D721Med (cell line): ENCODE measurements at regions not wholly inside any gene's neighbourhood (a gene's known extent, or its start where the extent isn't known, plus 50 kb on each side); places are given as distances from the start of the nearest gene placed in this dataset.
"Not testable (repeated sequence)": the region's sequence is repeated elsewhere in the genome, so short reads cannot be mapped to it uniquely, and the experiment has no call there.

ENCODE experiments used
- DNase-seq: peaks from one replicate; pipeline ENCODE4 v3.0.0; 2011; ENCODE audit warnings: low spot score; ENCODE audit not compliant: insufficient read length
- FAIRE-seq: peaks from 2 replicates; lab custom pipeline; 2011; peaks lifted over from hg19 to GRCh38; lab: Jason Lieb, UNC
- CTCF ChIP-seq: IDR thresholded peaks from 2 replicates; pipeline ENCODE4 v1.5.1; 2012; ENCODE audit warnings: mild to moderate bottlenecking, control low read depth; ENCODE audit not compliant: insufficient read depth; ENCODE audit errors: missing control alignments

DNA sequence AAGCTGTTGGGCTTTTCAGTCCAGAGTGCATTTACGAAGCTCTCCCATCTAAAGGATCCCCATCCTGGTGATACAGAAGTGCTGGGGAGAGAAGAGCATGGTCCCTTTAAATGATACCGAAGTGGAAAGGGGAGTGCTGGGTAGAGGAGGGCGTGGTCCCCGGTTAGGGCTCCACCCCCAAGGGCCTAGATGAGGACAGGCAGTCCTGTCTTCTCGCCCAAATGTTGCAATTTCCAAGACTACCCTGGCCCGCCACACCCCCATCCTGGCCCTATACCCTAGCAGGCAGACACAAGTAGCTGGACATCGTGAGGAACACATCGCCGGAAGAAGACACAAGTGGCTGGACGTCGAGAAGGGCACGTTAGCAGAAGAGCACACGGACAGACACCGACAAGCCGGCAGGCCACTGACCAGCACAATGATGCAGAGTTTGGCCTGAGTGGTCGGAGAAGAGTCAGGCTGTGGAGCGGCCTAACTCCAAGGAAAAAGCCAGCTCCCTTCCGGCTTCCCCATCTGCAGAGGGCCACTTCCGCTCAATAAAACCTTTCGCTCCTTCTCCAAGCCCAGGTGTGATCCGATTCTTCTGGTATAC is 439.5 kb upstream of the NRP1 start:
- no peak for FAIRE-seq
- no peak for DNase-seq
- no peak for TF ChIP-seq CTCF

DNA sequence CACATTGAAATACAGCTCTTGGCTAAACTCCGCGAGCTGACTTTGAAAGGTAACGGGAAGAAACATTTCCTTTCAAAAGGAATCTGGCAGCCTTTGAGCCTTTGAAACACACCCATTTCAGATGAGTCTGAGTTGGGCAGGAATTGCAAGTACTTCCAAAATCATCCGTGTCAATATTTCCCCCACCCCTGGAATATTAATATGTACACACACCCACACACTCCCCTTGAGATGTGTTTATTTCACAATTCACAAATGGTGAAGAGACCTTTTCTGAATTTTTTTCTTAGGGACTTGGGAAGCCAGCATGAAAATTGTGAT is 438.7 kb upstream of the NRP1 start:
- no peak for FAIRE-seq
- TF ChIP-seq CTCF = no peak
- DNase-seq = no peak

DNA sequence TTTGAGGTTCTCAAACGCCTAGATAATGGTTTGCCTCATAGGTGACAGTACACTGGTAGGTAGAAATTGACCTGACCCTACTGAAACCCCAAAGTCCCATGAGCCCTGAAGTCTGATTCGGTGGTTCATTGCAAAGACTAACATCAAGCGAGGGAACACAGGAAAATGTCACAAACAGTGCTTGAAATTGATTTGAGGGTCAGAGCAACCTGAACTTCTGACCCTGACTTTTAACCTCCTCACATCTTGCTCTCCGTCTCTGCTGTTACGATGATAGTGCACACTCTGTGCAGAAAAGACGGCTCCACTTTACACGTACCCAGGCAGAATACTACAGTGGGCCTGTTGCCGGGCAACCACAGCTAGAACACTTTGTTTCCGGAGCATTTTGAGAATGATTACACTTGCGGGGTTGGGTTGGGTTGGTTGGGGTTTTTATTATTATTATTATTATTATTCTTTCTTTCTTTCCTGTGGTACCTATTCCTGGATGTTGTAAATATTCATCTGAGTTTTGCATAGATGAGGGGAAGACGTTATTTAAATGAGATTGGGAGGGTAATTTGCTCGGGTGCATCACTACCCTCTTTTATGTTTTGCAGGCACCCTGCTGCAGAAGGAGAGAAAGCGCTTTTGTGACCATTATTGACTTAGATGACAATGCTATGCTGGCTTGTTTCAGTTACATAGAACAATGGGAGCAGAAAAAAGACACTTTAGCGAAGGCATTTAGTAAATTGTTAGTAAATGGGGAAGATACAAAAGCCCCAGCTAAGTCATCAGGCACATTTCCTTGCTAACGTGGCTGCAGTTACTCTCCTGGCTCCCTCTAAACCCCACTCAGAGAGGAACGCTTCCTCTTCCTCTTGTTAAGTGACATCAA is 438.1 kb upstream of the NRP1 start:
- TF ChIP-seq CTCF = no peak
- DNase-seq (no peak), FAIRE-seq (no peak)

- DNase-seq, FAIRE-seq: not testable (repeated sequence)
These were observed 437.4 kb upstream of the NRP1 start for GRCh38 chr10:33771856-33772255.

GRCh38 chr10:33764694-33765185 is 430.3 kb upstream of the NRP1 start:
- TF ChIP-seq CTCF = no peak
- FAIRE-seq (no peak), DNase-seq (no peak)

GRCh38 chr10:33760056-33760943 is 425.8 kb upstream of the NRP1 start:
- no peak for FAIRE-seq
- no peak for TF ChIP-seq CTCF

DNA sequence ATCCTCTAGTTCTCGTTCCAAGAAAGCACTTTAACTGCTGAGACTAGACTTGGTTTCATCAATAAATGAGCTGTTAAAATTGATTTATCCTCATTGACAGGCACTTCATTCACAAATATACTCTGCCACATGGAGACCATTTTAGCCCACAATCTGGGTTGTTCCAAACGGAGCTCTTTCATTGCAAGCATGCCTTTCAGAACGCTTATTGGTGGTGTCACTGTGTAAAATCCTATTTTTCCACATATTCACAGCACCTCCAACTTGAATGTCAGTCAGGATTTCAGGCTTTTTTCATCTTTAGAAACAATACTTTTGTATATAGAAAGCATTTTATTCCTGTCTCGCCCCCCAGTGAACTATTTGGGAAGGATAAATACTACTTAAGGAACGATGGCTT is 424.7 kb upstream of the NRP1 start:
- FAIRE-seq (no peak), DNase-seq (no peak)
- TF ChIP-seq CTCF = no peak

More at GRCh38 chr10:33760056-33760943, 425.8 kb upstream of the NRP1 start:
- no peak for DNase-seq
